SIG-M5 treated with dmso at 0.1 percent for 504 hours (cell line): ENCODE measurements at regions not wholly inside any gene's neighbourhood (a gene's known extent, or its start where the extent isn't known, plus 50 kb on each side); places are given as distances from the start of the nearest gene placed in this dataset.

Source experiments
- DNase-seq: peaks from one replicate; lab custom pipeline; 2025; ENCODE audit not compliant: unreplicated experiment; lab: John Stamatoyannopoulos, UW

DNA sequence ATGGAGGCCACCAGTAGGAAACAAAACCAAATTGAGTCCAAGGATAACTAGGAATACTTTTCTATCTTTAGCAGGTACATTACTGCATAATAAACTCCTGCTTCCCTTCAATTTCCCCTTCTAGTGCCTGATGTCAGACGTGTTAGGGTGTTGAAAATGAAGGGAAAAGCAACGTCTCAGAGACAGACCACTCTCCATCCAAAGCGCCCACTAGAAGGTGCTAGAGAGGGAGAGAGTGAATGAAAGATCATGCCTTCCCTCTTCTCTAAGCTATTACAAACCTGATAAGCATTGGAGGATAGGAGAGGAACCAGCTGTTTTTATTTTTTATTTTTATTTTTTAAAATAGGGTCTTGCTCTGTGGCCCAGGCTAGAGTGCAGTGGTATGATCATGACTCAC, 64.1 kb downstream of the ZNF641 start:
- DNase-seq, result peak; percentile 17

DNA sequence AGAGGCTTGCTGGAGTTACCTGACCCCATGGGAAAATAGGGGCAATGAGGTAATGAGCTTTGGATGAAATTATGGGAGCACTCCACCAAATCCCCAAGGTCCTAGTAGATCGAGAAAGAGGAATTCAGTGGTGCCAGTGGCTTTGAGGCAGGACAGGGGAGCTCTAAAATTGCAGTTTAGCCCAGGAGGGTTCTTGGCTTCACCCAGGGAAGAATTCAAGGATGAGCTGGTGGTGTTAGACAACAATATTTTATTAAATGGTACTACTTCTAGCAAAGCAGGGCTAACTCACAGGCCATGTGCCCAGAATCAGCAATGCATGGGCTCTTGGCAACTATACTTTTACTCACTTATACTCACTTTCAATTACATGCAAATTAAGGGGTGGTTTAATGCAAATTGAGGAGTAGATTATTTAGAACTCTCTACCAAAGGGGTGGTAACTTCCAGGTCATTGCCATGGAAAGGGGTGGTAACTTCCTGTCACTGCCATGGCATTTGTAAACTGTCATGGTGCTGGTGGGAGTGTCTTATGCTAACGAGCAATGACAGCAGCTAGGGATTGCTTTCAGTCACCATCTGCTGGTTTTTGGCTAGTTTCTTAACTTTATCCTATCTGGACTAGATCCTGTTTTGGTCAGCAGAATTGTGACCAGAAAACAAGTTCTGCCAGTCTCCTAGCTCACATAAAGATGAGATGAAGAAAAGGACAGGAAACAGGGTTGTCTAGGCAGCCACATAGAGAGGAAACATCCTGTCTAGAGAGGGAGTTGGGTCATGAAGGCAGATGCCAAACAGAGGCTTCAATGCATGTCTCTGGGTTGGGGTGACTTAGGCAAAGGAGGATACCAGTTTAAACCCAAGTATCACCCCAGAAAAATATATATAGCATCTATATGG, 64.7 kb downstream of the ZNF641 start:
- DNase-seq, result peak; percentile 25

DNA sequence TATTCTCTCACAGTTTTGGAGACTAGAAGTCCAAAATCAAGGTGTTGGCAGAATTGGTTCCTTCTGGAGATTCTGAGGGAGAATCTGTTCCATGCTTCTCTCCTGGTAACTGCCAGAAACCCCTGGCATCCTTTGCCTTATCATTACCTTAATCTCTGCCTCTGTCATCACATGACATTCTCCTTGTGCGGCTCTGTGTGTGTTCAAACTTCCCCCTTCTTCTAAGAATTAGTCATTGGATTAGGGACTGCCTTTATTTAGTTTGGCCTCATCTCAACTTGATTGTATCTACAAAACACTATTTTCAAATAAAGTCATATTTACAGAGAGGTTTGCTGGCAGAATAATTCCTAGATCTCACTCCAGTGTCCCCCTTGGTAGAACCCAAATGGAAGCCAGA, 68.9 kb downstream of the ZNF641 start:
- peak; percentile 18 for DNase-seq

DNA sequence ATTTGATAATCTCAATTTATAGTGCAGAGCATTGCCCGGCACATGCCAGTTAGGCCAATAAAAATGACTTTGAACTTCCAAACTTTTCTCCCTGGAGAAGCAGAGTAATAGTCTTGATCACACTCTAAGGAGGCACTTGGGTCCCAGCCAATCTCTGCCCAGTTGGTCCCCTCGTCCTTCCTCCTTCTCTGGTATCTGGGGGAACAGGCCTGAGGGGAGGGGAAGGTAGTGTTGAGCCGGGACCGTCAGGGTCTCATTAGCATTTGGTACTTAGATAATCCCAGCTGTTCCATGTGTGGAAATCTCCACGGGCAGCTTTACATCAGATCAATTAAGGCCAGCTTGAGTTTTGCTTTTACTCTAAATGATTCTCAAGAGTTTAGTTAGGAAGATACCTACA, 70.1 kb downstream of the ZNF641 start:
- no peak for DNase-seq

DNA sequence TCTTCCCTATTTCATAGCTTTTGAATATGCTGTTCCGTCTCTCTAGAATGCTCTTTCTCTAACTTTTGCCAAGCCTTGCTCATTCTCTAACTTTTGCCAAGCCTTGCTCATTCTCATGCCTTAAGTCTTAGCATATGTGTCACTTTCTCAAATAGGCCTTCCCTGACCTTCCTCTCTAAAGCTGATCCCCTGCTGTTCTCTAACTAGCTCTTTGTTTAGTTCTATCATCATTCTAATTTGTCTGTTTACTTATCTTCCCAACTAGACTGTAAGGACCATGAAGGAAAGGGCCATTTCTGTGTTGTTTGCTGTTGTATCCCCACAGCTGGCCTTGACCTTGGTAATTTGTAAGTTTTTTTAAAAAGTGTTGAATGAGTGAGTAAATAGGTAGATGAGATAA, 71.1 kb downstream of the ZNF641 start:
- DNase-seq, result no peak

DNA sequence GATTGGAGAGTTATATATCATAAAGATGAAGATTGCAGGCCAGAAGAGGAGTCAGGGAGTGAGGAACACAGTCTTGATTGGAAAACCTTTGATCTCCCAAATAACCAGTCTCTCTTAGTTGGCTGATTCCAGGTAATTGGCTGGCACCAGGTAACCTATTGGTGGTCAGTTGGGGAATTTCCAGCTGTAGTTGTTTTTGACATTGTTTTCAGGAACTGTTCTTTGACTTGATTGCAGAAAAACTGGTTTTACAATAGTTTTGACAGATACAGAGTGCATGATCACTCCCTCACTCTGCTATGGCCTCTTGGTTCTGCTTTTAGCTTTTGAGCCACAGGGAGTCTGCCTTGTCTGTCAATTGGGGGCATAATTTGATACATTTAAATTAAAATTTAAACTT, 71.6 kb downstream of the ZNF641 start:
- DNase-seq, result peak; percentile 83

DNA sequence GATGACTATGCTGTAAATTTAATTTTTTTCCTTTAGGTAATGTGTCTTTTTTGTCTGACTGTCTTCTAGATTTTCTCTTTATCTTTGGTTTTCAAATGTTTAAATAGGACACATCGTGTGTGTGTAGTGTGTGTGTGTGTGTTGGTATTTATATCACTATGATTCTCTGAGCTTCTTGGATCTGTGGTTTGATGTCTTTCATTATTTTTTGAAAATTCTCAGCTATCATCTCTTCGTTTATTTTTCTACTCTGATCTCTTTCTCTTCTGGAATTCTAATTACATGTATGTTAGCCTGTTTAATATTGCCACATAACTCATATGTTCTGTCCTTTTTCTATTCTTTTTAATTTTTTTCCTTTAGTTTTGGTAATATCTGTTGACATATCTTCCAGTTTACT, 73.5 kb upstream of the OR10AD1 start:
- DNase-seq, result no peak

DNA sequence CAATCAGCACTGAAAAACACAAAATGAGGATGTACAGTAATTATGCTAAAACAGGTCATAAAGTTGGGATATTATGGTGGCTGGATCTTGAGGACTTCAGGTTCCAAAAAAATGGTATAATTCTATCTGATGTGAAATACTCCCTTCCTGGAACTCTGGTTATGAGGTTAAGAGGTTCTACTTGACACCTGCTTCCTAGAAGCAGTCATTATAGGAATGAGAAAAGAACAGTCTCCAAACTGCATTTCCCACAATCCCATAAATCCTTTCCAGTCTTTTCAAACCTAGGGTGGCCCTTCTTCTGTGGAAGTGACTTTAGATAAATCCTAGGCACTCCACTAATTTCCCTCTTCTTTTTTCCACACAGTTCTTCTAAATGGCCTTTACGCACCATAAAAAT, 63.7 kb upstream of the OR10AD1 start:
- no peak for DNase-seq

DNA sequence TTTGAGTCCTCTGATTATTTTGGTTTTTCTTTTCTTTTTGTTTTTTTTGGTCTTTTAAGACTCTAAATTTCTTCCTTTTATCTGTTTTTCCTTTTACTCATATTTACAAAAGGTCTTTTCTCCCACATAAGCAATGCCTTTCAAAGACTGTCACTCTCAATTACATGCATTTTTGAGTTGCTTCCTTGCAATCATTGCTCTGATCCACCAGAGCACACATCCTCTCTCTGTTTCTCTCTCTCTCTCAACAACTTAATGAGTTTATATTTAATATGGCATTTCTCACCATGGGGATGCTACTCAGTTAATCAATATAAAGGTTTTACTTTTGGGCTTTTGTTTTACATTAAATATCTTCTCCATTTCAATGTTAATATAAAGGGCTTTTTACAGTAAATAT, 62.7 kb upstream of the OR10AD1 start:
- DNase-seq, result no peak

DNA sequence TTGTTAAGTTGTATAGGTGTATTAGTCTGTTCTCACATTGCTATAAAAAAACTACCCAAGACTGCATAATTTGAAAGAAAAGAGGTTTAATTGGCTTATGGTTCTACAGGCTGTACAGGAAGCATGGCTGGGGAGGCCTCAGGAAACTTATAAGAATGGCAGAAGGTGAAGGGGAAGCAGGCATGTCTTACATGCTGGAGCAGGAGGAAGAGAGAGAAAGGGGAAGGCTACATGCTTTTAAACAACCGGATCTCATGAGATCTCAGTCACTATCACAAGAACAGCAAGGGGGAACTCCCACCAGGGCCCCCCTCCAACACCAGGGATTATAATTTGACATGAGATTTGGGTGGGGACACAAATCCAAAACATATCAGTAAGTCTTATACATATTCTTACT, 60.5 kb upstream of the OR10AD1 start:
- DNase-seq, result peak; percentile 27

DNA sequence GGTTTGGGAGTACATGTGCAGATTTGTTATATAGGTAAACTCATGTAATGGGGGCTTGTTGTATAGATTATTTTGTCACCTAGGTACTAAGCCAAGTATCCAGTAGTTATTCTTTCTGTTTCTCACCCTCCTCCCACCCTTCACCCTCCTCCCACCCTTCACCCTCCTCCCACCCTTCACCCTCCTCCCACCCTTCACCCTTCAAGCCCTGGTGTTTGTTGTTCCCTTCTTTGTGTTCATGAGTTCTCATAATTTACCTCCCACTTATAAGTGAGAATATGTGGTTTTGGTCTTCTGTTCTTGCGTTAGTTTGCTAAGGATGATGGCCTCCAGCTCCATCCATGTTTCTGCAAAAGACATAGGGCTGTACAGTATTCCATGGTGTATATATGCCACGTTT, 58.7 kb upstream of the OR10AD1 start:
- DNase-seq, result no peak
